IPS-11a (cell line): ENCODE measurements at regions not wholly inside any gene's neighbourhood (a gene's known extent, or its start where the extent isn't known, plus 50 kb on each side); places are given as distances from the start of the nearest gene placed in this dataset.

ENCODE experiments used
- H3K4me3 ChIP-seq: one replicate; pipeline ENCODE4 v1.5.1; 2013; ENCODE audit warnings: low read depth, low read length, control low read depth

DNA sequence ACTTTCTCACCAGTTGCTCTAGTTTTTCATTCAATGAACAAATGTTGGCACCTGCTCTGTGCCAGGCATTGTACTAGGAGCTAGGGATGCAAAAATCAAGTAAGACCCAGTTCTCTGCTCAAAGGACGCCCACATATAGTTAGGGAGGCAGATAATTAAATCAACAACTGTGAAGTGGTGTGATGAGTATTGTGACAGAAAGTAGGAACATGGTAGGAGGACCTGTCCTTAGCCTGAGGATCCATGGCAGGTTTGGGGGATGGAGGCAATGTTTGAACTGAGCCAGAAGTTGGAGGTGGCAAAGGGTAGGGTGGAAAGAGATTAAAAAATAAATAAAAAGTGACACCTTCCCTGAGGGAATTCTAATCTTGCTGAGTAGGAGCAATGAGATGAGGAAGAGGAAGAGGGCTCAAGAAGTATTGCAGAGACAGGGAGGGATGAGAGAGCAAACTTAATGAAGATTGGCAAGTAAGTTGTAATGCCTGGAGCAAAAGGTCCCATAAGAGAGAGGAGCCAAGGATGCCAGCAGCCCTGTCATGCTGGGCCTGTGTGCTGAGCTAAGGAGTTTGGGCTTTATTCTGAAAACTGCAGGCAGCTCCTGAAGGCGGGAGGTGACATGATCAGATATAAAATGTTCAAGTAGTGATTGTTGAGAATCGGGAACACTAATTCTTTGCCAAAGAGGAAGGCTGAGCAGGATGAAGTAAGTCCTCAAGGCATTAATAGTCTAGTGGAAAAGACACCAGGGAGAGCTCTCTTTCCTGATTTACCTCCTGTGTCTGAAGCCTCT, 184.3 kb upstream of the PPP2R3A start:
- H3K4me3 ChIP-seq: no peak overlapping the region

- no peak overlapping the region for H3K4me3 ChIP-seq
These were observed 181.0 kb upstream of the PPP2R3A start for GRCh38 chr3:135784557-135784956.

GRCh38 chr3:135788146-135788545, 177.4 kb upstream of the PPP2R3A start:
- H3K4me3 ChIP-seq: no peak overlapping the region

DNA sequence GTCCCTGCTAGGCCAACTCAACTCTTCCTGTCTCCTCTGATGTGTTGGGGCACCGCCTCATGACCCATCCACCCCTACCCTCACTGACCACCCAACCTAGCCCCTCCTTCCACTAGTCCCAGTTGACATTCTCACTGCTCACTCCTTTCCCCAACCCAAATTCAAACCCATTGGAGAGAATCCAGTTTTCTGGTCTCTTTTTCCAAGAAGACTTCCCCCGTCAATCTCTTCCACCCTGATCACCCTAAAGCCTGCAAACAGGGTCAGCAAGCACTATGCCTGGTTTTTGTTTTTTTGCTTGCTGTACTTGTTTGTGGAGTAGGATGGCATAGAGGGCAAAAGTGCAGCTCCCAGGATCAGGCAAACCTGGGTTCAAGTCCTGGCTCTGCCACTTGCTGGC, 176.6 kb upstream of the PPP2R3A start:
- no peak overlapping the region for H3K4me3 ChIP-seq

- no peak overlapping the region for H3K4me3 ChIP-seq
These were observed 173.4 kb upstream of the PPP2R3A start for GRCh38 chr3:135792174-135792573.

DNA sequence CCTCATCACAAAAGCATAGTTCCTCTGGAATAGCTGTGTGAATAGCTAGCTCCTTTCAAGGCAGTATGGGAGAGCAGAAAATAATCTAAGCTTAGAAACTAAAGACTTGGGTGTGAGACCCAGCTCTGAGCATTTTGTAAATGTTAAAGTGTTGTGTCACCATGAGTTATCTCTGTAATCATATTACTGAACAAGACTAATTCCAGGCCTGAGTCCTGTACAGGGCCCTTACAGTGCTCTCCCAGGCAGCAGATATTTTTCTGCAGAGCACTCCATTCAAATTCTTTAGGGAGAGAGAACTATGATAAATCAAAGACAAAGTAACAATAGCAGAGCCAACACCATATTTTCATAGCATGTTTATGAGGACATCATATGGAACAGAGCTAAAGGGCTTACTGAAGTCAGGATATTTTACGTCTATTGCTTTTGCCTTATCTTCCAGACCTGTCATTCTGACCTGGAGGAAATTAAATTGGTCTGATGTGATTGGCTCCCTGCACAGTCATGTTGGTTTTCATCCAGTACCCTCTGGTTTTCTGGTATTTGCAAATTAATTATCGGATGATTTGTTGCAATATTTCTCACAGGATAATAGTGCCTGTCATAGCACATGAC, 172.6 kb upstream of the PPP2R3A start:
- no peak overlapping the region for H3K4me3 ChIP-seq

GRCh38 chr3:135800071-135800549, 165.4 kb upstream of the PPP2R3A start:
- H3K4me3 ChIP-seq: no peak overlapping the region

GRCh38 chr3:135801018-135801417, 164.5 kb upstream of the PPP2R3A start:
- no peak overlapping the region for H3K4me3 ChIP-seq

DNA sequence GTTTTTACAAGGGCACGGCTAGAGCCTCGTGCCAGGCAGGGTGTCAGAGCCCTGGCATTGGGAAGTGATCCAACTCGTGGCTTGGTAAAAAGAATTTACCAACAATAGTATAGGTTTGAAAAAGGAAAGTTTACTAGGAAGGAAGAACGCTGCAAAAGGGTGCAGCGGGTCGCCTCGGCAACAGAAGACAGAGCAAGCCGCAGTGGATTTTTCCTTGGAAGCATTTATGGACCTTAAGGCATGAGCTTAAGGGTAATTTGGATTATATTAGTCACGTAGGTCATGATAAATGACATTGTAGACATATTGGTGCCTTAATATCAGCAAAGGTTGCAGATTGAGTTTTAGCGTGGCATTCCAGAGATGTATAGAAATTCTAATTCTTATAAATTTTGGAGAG, 163.4 kb upstream of the PPP2R3A start:
- H3K4me3 ChIP-seq: no peak overlapping the region

DNA sequence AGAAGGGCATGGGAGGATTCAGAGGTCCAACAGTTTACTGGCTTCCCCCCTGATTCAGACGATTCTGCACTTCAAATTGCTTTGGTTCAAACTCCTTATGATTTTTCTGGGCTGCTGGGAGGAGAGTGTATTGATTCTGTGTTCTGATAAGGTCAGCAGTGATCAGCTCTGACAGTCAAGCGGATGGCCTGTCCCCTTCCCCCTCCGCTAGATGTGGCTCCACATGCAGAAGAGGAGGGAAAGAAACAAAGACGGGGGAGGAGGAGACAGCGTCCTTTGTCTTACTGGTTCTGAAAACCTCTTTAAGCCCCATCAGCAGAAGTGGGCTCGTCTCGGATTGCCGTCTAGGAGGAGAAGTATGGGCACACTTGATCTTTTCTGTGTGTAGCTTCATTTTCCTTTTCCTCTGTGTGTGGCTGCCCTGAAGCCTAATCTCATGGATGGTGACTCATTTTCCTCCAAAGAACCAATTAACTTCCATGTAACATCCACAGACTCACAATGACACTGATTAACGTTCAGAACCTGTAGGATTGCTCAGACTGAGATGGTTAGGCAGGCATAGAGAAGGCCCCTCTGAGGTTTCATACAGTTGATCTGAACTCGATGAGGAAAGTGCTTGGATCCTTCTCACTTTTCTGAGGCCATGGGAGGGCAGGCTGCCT, 162.4 kb upstream of the PPP2R3A start:
- no peak overlapping the region for H3K4me3 ChIP-seq

DNA sequence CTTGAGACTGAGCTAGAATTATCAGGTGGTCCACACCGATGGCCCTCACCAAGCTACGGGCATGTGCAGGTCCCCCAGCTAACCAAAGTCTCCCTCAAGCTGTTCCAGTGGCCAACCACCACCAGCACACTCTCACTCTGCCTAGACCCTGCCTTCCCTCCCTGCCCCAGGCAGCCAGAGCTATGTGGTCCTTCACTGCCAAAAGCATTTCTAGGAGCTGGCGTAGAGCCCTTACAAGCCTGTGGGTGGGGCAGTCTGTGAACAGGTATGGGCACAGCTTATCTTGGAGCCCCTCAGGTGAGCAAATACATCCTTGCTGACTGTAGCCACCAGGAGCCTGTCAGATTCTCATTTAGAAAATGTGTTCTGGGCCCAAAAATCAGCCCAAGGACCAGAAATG, 159.8 kb upstream of the PPP2R3A start:
- H3K4me3 ChIP-seq: no peak overlapping the region

DNA sequence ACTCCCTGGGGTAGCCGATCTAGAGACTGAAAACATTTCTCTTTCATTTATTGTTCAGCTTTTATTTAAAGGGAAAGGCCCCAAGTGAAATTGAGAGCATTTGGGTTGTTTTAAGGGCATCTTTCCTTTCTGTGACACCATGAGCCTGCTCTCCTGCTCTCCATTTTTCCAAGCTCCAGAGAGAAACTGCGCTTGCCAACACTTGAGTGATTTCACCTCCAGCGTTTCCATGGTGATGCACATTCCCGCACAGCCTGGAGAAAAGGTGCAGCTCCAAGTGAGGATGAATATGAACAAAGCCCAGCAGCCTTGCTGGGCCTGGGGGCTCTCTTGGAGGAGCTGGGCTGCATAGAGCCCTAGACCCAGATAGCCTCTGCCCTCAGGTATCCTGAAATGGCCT, 159.2 kb upstream of the PPP2R3A start:
- H3K4me3 ChIP-seq: no peak overlapping the region

DNA sequence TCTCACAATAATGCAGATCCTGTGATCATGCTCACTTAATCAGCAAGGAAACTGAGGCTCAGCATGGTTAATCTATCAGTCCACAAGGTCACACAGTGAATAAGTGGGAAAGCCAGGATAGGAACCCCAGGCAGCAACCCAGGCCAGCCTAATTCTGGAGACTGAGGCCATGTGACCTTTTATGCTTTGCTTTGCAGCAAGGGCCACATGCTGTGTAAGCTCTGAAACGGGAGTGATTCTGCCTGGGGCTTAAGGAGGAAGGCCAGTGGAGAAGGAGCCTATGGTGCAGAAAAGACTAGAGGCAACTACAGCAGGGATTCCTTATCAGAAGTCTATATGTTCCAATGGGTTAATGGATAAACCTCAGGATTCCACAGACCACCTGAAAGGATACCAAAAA, 157.6 kb upstream of the PPP2R3A start:
- no peak overlapping the region for H3K4me3 ChIP-seq

DNA sequence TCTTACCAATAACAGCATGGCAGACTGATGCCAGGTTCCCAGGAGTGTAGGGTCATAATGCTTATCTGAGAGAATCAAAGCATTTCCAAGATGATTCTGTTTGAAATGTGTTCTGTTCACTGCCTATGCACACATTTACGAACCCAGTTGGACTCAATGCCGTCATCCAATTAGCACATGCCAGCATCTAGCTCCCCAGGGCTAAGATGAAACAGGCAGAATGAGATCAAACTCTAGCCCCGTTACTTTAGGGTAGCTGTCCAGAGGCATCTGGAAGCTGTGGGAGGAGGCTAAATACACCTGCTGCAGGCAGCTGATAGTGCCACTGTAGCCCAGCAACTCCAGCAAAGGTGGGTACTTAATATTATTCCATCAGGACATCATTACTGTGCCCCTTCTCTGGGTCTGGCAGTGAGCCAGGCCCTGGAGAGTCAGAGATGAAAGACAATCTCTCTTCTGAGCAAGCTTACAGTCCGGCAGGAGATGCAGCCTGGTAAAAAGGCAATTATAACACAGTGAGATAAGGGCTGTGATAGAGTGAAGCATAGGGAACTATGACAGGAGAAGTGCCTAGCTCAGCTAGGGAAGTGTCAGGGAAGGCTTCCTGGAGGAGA, 156.4 kb upstream of the PPP2R3A start:
- H3K4me3 ChIP-seq: no peak overlapping the region

DNA sequence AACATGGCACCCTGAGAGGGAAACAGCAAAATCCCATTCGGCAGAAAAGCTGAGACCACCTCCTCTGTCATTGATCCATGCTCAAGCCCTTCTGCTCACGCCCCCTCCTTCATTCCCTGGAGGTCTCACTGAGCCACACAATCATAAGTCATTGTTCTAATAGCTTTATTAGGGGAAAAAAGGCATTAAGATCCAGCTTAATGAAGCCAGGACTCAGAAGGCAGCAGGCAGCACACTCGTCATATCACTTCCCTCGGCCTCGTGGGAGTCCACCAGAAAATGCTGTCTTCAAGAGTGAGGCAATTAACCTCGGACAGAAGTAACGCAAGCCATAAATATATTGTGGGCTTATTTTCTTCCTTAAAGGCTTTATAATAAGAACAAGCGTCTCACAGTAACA, 153.9 kb upstream of the PPP2R3A start:
- no peak overlapping the region for H3K4me3 ChIP-seq

DNA sequence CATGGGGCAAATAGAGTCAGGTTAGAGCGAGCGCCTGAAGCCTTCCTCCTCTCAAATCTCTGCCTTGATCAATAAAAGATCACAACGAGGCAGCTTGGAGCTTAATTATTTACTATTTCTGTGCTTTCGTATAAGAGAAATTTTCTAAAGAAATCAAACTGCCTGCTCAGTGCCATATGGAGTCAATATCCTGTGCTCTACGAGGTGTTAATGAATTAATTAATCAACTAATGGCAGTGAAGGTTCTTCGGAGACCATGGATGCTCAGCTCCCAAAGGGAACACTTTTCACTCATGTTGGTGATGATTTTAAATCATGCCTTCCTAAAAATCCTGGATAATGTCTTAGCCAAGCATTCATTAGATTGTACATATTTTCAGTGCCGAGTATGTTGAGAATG, 153.5 kb upstream of the PPP2R3A start:
- H3K4me3 ChIP-seq: no peak overlapping the region

DNA sequence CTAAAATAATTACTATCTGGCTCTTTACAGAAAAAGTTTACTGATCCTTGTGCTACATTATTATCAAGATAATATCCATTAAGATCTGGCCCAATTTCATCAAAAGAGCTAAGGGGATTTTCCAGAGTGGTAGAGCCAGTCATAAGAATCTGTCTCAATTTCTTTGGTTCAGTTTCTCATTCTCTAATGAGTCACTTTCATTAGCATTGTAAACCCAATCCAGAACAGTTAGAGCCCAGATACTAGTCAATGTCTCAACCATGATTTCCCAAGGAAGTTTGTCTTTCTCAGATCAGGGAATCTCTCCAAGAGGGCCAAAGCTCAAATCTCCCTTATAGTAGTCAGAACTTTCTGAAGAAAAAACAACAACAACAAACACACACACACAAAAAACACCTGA, 131.1 kb upstream of the PPP2R3A start:
- no peak overlapping the region for H3K4me3 ChIP-seq

- H3K4me3 ChIP-seq: no peak overlapping the region
These were observed 127.4 kb upstream of the PPP2R3A start for GRCh38 chr3:135837977-135838631.

- H3K4me3 ChIP-seq: no peak overlapping the region
These were observed 125.1 kb upstream of the PPP2R3A start for GRCh38 chr3:135840436-135840835.

- H3K4me3 ChIP-seq: no peak overlapping the region
These were observed 121.1 kb upstream of the PPP2R3A start for GRCh38 chr3:135844386-135844785.

- no peak overlapping the region for H3K4me3 ChIP-seq
These were observed 117.5 kb upstream of the PPP2R3A start for GRCh38 chr3:135848051-135848450.
